ENCODE measurements at regions not wholly inside any gene's neighbourhood (a gene's known extent, or its start where the extent isn't known, plus 50 kb on each side); places are given as distances from the start of the nearest gene placed in this dataset.

DNA sequence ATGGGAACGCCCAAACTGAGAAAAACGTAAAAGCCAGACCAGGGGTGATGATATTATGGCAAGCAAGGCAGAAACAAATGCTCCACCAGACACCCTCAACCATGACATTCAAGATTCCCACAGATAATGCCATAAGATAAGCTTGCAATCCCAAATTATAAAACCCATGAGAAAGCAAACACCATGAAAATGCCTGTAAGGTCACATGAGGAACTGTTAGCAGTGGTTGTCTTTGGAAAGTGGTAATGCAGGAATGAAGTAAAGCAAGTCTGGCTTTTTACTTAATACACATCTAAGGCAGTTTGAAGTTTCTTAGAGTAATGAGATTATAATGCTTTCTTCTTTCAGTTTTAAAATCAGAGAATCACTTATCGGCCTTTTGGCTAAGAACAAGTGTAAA is 111.0 kb downstream of the MN1 start:
- DNase-seq (ENCODE audit: low read depth) = no peak
- H3K4me3 ChIP-seq (ENCODE audit: low read depth, low read length) = no peak overlapping the region
- TF ChIP-seq, protein P1, sequence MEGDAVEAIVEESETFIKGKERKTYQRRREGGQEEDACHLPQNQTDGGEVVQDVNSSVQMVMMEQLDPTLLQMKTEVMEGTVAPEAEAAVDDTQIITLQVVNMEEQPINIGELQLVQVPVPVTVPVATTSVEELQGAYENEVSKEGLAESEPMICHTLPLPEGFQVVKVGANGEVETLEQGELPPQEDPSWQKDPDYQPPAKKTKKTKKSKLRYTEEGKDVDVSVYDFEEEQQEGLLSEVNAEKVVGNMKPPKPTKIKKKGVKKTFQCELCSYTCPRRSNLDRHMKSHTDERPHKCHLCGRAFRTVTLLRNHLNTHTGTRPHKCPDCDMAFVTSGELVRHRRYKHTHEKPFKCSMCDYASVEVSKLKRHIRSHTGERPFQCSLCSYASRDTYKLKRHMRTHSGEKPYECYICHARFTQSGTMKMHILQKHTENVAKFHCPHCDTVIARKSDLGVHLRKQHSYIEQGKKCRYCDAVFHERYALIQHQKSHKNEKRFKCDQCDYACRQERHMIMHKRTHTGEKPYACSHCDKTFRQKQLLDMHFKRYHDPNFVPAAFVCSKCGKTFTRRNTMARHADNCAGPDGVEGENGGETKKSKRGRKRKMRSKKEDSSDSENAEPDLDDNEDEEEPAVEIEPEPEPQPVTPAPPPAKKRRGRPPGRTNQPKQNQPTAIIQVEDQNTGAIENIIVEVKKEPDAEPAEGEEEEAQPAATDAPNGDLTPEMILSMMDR (IDR thresholded peaks at IDR 0.05; ENCODE audit: low read depth, low read length, missing control alignments) = no peak

DNA sequence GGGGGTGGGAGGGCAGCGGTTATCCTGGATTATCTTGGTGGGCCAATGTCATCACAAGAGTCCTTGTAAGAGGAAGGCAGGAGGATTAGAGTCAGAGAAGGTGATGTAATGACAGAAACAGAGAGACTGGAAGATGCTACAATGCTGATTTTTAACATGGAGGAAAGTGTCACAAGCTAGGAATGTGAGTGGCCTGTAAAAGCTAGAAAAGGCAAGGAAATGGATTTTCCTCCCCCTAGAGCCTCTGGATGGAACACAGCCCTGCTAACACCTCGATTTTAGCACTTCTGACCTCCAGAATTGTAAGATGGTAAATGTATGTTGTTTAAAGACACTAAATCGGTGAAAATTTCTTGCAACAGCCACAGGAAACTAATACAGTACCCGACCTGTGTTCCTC is 109.3 kb downstream of the MN1 start:
- H3K4me3 ChIP-seq (ENCODE audit: low read depth, low read length) = no peak overlapping the region
- TF ChIP-seq, protein P1 (IDR thresholded peaks at IDR 0.05; ENCODE audit: low read depth, low read length, missing control alignments) = no peak
- DNase-seq (ENCODE audit: low read depth) = no peak

DNA sequence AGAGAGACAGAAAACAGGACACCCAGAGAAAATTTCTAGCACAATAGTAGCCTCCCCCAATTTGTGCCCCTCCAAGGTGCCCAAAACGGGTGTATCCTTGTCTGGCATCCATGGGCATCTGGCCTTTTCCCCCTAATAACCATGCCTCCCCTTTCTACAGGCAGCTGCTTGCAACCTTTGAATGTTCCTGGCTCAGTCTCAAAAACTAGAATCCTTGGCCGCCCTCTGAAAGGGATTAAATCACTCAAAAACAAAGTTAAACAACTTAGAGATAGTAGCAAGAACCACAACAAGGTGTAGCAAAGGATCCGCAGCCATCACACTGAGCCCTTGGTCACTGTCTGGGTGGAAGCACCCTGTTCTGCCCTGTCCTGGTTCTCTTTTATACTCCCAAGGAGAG is 105.6 kb downstream of the MN1 start:
- TF ChIP-seq, protein P1 (IDR thresholded peaks at IDR 0.05; ENCODE audit: low read depth, low read length, missing control alignments) = no peak
- no peak for DNase-seq (ENCODE audit: low read depth)
- no peak overlapping the region for H3K4me3 ChIP-seq (ENCODE audit: low read depth, low read length)

DNA sequence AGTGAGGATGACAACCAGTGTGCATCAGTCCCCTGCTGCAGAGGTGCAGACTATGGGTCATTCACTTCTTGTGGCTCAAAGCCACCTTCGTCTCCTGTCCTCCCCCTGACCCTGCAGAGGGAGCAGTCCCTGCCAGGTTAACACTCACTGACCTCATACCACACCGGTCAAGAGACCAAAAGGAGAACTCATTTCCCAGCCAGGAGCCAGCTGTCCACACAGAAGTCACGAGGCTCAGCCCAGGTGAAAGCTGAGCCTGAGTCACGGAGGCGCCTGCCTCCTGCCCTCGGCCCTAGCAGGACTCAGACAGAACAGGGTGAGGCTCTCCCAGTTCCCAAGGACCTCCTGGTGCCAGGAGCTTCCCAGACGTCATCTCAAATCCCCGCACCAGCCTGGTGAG is 103.7 kb downstream of the MN1 start:
- DNase-seq (ENCODE audit: low read depth) = no peak
- no peak overlapping the region for H3K4me3 ChIP-seq (ENCODE audit: low read depth, low read length)
- TF ChIP-seq, protein P1 (IDR thresholded peaks at IDR 0.05; ENCODE audit: low read depth, low read length, missing control alignments) = no peak
